Upper lobe of right lung (tissue), 1 donor: ENCODE measurements at regions not wholly inside any gene's neighbourhood (a gene's known extent, or its start where the extent isn't known, plus 50 kb on each side); places are given as distances from the start of the nearest gene placed in this dataset.

ENCODE experiments used
- ATAC-seq: fragments of 200-7000 bp; cut with Tn5 transposase; one replicate; pipeline ENCODE4 v1.9.1; 2020; ENCODE audit warnings: mild to moderate bottlenecking, moderate library complexity
- DNase-seq: peaks from one replicate; pipeline ENCODE4 v3.0.0-alpha.2; 2020
- H3K27ac ChIP-seq: fragments of 200-600 bp; one replicate; pipeline ENCODE4 v1.8.0; 2022
- H3K27me3 ChIP-seq: fragments of 200-600 bp; one replicate; pipeline ENCODE4 v1.8.0; 2022; ENCODE audit warnings: mild to moderate bottlenecking
- H3K36me3 ChIP-seq: fragments of 200-600 bp; one replicate; pipeline ENCODE4 v1.8.0; 2022
- H3K4me1 ChIP-seq: fragments of 200-600 bp; one replicate; pipeline ENCODE4 v1.8.0; 2022
- H3K4me3 ChIP-seq: fragments of 200-600 bp; one replicate; pipeline ENCODE4 v1.8.0; 2022; ENCODE audit warnings: mild to moderate bottlenecking
- H3K9me3 ChIP-seq: fragments of 200-600 bp; one replicate; pipeline ENCODE4 v1.8.0; 2022
- intact Hi-C: fragments of 100-400 bp; cut with DNase I; formaldehyde crosslinking; loops from one replicate; pipeline ENCODE4 v1.11.0; 2022
- TF ChIP-seq, protein P1 (sequence below): fragments of 200-600 bp; IDR thresholded peaks from one replicate; pipeline ENCODE4 v1.8.0; 2022; ENCODE audit warnings: antibody characterized with exemption
- donor health status: DM: no; HTN: yes; CAD: no; lungs with severe emphysema.

DNA sequence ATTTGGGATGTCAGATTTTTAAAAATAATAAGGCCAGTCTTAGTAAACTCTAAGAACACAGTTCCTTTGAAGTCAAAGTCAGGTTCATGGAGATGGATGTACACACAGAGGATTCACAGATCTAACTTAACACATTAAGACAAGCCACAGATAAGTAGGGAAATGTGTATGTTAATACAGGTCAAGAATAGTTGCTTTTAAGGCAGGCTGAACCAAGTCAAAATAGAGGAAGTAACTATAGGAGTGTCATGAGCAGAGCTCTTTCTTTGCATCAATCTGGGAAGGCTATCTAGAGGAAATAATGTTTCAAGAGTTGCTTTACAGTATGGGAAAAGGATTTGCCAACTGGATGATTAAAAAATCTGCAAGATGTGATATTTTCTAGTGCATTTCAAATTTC lies 128.0 kb upstream of the FBXO11 start:
- ATAC-seq = no peak
- no peak for DNase-seq

DNA sequence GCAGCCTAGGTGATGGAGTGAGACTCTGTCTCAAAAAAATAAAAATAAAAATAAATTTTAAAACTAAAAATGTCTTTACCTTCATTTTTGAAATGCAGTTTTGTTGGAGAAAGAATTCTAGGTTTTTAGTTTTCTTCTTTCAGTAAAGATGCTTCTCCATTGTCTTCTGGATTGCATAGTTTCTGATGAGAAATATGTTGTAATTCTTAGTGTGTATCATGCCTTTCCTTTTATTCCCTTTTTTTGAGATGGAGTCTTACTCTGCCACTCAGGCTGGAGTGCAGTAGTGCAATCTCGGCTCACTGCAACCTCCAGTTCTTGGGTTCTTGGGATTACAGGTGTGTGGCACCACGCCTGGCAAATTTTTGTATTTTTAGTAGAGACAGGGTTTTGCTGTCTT lies 130.0 kb upstream of the FBXO11 start:
- ATAC-seq (no peak), DNase-seq (no peak)
- Histone ChIP-seq H3K27me3 (no peaks in the 10 kb centered on the region), H3K4me1 (no peaks in the 10 kb centered on the region), H3K9me3 (no peaks in the 10 kb centered on the region), H3K36me3 (no peaks in the 10 kb centered on the region), H3K4me3 (no peak overlapping the region), H3K27ac (no peak overlapping the region)
- TF ChIP-seq, protein P1, sequence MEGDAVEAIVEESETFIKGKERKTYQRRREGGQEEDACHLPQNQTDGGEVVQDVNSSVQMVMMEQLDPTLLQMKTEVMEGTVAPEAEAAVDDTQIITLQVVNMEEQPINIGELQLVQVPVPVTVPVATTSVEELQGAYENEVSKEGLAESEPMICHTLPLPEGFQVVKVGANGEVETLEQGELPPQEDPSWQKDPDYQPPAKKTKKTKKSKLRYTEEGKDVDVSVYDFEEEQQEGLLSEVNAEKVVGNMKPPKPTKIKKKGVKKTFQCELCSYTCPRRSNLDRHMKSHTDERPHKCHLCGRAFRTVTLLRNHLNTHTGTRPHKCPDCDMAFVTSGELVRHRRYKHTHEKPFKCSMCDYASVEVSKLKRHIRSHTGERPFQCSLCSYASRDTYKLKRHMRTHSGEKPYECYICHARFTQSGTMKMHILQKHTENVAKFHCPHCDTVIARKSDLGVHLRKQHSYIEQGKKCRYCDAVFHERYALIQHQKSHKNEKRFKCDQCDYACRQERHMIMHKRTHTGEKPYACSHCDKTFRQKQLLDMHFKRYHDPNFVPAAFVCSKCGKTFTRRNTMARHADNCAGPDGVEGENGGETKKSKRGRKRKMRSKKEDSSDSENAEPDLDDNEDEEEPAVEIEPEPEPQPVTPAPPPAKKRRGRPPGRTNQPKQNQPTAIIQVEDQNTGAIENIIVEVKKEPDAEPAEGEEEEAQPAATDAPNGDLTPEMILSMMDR = no peak
- intact Hi-C loops = no loop called here

More for the DNA sequence above, 128.0 kb upstream of the FBXO11 start:
- H3K4me1 ChIP-seq = no peaks in the 10 kb centered on the region
- H3K27me3 ChIP-seq = no peaks in the 10 kb centered on the region
- no peak overlapping the region for H3K27ac ChIP-seq
- no peak overlapping the region for H3K4me3 ChIP-seq
- TF ChIP-seq, protein P1 = no peak
- intact Hi-C loops = no loop called here
- H3K36me3 ChIP-seq = no peaks in the 10 kb centered on the region
- no peaks in the 10 kb centered on the region for H3K9me3 ChIP-seq

GRCh38 chr2:48039209-48039990 lies 133.1 kb upstream of the FBXO11 start:
- Histone ChIP-seq H3K4me3 (no peak overlapping the region), H3K27me3 (peaks cover 6% of the 10 kb centered on the region), H3K4me1 (no peaks in the 10 kb centered on the region), H3K36me3 (no peaks in the 10 kb centered on the region), H3K27ac (no peak overlapping the region), H3K9me3 (no peaks in the 10 kb centered on the region)
- intact Hi-C loops = no loop called here
- DNase-seq (no peak), ATAC-seq (no peak)
- TF ChIP-seq, protein P1 = no peak

DNA sequence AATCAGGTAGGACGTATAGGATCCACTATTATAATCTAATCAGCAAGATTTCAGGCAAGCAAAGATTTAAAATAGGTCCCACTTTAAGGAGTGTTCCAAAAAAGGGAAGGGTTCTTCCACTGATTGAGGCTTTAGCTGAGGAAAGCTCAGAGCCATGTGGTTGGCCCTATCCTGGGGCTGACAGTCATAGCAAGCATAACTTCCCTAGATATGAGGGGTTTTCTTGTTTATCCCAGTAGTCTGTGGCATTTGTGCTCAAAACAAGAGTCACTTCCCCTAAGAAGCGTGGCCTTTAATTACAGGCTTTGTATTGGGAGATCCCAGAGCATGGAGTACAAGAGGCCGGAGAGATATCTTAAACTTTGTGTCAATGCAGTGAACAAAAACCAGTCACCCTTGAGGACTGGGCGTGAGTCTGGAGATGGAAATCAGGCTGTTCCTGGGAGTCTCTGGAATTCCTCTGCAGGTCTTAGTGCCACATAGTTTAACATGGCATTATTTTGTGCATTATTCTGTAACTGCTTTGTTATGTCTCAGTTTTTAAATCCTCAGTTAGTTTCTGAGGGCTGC lies 136.9 kb upstream of the FBXO11 start:
- Histone ChIP-seq H3K27ac (no peak overlapping the region), H3K4me3 (no peak overlapping the region), H3K4me1 (no peaks in the 10 kb centered on the region), H3K27me3 (peaks cover 6% of the 10 kb centered on the region), H3K36me3 (no peaks in the 10 kb centered on the region), H3K9me3 (no peaks in the 10 kb centered on the region)
- ATAC-seq (no peak), DNase-seq (no peak)
- TF ChIP-seq, protein P1 = no peak
- intact Hi-C loops = no loop called here

DNA sequence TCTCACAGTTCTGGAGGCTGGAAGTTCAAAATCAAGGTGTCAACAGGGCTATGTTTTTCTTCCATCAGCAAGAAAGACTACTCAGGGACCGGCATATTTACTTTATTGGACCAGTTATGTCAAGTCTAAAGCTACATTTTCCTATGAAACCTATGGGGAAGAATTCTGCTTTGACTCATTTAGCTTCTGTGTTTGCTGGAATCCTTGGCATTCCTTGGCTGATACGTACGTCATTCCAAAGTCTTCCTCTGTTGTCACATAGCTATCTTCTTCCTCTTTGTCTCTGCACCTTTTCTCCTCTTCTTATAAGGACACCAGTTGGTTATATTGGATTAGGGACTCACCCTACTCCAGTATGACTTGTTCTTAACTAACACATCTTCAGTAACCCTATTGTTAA lies 137.4 kb upstream of the FBXO11 start:
- DNase-seq (no peak), ATAC-seq (no peak)
- Histone ChIP-seq H3K36me3 (no peaks in the 10 kb centered on the region), H3K4me1 (no peaks in the 10 kb centered on the region), H3K9me3 (no peaks in the 10 kb centered on the region), H3K4me3 (no peak overlapping the region), H3K27ac (no peak overlapping the region), H3K27me3 (peaks cover 6% of the 10 kb centered on the region)
- intact Hi-C loops = no loop called here
- TF ChIP-seq, protein P1 = no peak
